GM19239 (cell line): ENCODE measurements at regions not wholly inside any gene's neighbourhood (a gene's known extent, or its start where the extent isn't known, plus 50 kb on each side); places are given as distances from the start of the nearest gene placed in this dataset.

Experiments used
- DNase-seq: peaks from one replicate; pipeline ENCODE4 v3.0.0; 2011; ENCODE audit warnings: low spot score; ENCODE audit not compliant: insufficient read length
- FAIRE-seq: peaks from 2 replicates; lab custom pipeline; 2011; peaks lifted over from hg19 to GRCh38; lab: Jason Lieb, UNC

- DNase-seq (no peak), FAIRE-seq (no peak)
Observed at GRCh38 chr19:28829762-28830161, 383.2 kb downstream of the UQCRFS1 start.

GRCh38 chr19:28829359-28829758, 383.6 kb downstream of the UQCRFS1 start:
- no peak for DNase-seq
- no peak for FAIRE-seq

GRCh38 chr19:28828276-28828870, 384.6 kb downstream of the UQCRFS1 start:
- FAIRE-seq (no peak), DNase-seq (no peak)

- DNase-seq (no peak), FAIRE-seq (no peak)
Observed at GRCh38 chr19:28827382-28827781, 385.6 kb downstream of the UQCRFS1 start.

GRCh38 chr19:28823338-28823961, 389.5 kb downstream of the UQCRFS1 start:
- DNase-seq, result no peak
- no peak for FAIRE-seq

GRCh38 chr19:28820289-28820688, 392.7 kb downstream of the UQCRFS1 start:
- DNase-seq (no peak), FAIRE-seq (no peak)

GRCh38 chr19:28815257-28815656, 397.7 kb downstream of the UQCRFS1 start:
- FAIRE-seq (no peak), DNase-seq (no peak)

- no peak for FAIRE-seq
- no peak for DNase-seq
Observed at GRCh38 chr19:28794301-28794700, 418.6 kb downstream of the UQCRFS1 start.

GRCh38 chr19:28793391-28794168, 419.4 kb downstream of the UQCRFS1 start:
- DNase-seq (no peak), FAIRE-seq (no peak)

- DNase-seq (no peak), FAIRE-seq (no peak)
Observed at GRCh38 chr19:28785971-28786370, 427.0 kb downstream of the UQCRFS1 start.

GRCh38 chr19:28764066-28764465, 448.9 kb downstream of the UQCRFS1 start:
- FAIRE-seq, result no peak
- DNase-seq, result no peak

GRCh38 chr19:28746478-28746877, 466.5 kb downstream of the UQCRFS1 start:
- DNase-seq (no peak), FAIRE-seq (no peak)

GRCh38 chr19:28744943-28745342, 468.0 kb downstream of the UQCRFS1 start:
- FAIRE-seq, result no peak

GRCh38 chr19:28744014-28744413, 468.9 kb downstream of the UQCRFS1 start:
- no peak for FAIRE-seq
- DNase-seq, result no peak

More at GRCh38 chr19:28744943-28745342, 468.0 kb downstream of the UQCRFS1 start:
- DNase-seq, result no peak

- no peak for DNase-seq
- no peak for FAIRE-seq
Observed at GRCh38 chr19:28737021-28737895, 475.7 kb downstream of the UQCRFS1 start.

GRCh38 chr19:28736528-28736927, 476.4 kb downstream of the UQCRFS1 start:
- FAIRE-seq, result no peak

GRCh38 chr19:28731577-28731976, 481.4 kb downstream of the UQCRFS1 start:
- no peak for FAIRE-seq
- no peak for DNase-seq

More at GRCh38 chr19:28736528-28736927, 476.4 kb downstream of the UQCRFS1 start:
- no peak for DNase-seq

GRCh38 chr19:28730791-28731512, 482.0 kb downstream of the UQCRFS1 start:
- no peak for FAIRE-seq
- no peak for DNase-seq

GRCh38 chr19:28727480-28728159, 485.3 kb downstream of the UQCRFS1 start:
- FAIRE-seq (no peak), DNase-seq (no peak)
